Esophagus muscularis mucosa (tissue), 3 donors: ENCODE measurements at regions not wholly inside any gene's neighbourhood (a gene's known extent, or its start where the extent isn't known, plus 50 kb on each side); places are given as distances from the start of the nearest gene placed in this dataset.

Source experiments
- POLR2A ChIP-seq: fragments of 450-650 bp; IDR thresholded peaks from one replicate; pipeline ENCODE4 v1.6.1; 2017; ENCODE audit warnings: antibody characterized with exemption, moderate library complexity, mild to moderate bottlenecking, low read depth
- TF ChIP-seq, protein P1 (sequence below), 3 experiments: fragments of 200-600 bp in 2 of 3; fragments of 450-650 bp in 1 of 3; sonication (generic) in 2 of 3; IDR thresholded peaks; one replicate each; pipeline ENCODE4 v1.5.1; 2017 to 2019; ENCODE audit warnings: antibody characterized with exemption in 3 of 3, mild to moderate bottlenecking in 2 of 3, moderate library complexity in 1 of 3

DNA sequence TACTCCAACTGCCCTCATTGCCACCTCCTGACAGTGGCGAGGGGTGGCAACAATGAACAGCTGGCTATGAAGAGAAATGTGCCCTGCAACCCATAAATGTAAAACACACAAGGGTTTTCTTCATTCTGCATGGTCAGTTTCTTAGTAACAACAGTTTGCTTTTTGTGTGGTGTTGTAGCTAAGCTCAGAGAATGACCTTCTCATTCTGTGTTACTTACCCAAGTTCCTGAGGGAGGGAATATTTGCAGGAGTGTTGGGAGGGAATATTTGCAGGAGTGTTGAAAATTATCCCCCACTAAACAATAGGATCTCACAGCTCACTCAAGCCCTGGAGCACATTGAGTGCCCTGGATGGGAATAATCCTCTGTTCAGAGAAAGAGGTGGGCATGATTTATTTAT lies 456.4 kb upstream of the CDH4 start:
- TF ChIP-seq, protein P1, sequence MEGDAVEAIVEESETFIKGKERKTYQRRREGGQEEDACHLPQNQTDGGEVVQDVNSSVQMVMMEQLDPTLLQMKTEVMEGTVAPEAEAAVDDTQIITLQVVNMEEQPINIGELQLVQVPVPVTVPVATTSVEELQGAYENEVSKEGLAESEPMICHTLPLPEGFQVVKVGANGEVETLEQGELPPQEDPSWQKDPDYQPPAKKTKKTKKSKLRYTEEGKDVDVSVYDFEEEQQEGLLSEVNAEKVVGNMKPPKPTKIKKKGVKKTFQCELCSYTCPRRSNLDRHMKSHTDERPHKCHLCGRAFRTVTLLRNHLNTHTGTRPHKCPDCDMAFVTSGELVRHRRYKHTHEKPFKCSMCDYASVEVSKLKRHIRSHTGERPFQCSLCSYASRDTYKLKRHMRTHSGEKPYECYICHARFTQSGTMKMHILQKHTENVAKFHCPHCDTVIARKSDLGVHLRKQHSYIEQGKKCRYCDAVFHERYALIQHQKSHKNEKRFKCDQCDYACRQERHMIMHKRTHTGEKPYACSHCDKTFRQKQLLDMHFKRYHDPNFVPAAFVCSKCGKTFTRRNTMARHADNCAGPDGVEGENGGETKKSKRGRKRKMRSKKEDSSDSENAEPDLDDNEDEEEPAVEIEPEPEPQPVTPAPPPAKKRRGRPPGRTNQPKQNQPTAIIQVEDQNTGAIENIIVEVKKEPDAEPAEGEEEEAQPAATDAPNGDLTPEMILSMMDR (IDR thresholded peaks at IDR 0.05) = no peak
- no peak for TF ChIP-seq POLR2A
